ENCODE measurements at regions not wholly inside any gene's neighbourhood (a gene's known extent, or its start where the extent isn't known, plus 50 kb on each side); places are given as distances from the start of the nearest gene placed in this dataset.
"Not testable (repeated sequence)": the region's sequence is repeated elsewhere in the genome, so short reads cannot be mapped to it uniquely, and the experiment has no call there.

- Histone ChIP-seq H3K36me3 (ENCODE audit: insufficient read depth, low read length) (no peaks in the 10 kb centered on the region), H3K4me1 (ENCODE audit: insufficient read depth, low read length) (peaks cover 30% of the 10 kb centered on the region), H3K9ac (ENCODE audit: low read depth, low read length) (no peak overlapping the region), H3K9me3 (ENCODE audit: control insufficient read depth, insufficient read depth, low read length) (peaks cover 6% of the 10 kb centered on the region; the same call in 1 of the 2 replicates)
These were observed 61.5 kb downstream of the RPUSD4 start for GRCh38 chr11:126149759-126150625.

- no peaks in the 10 kb centered on the region for H3K36me3 ChIP-seq (ENCODE audit: insufficient read depth, low read length)
- H3K9ac ChIP-seq (ENCODE audit: low read depth, low read length) = no peak overlapping the region
- peaks cover 30% of the 10 kb centered on the region for H3K4me1 ChIP-seq (ENCODE audit: insufficient read depth, low read length)
- peaks cover 6% of the 10 kb centered on the region; the same call in 1 of the 2 replicates for H3K9me3 ChIP-seq (ENCODE audit: control insufficient read depth, insufficient read depth, low read length)
These were observed 63.1 kb downstream of the RPUSD4 start for GRCh38 chr11:126148317-126148716.

- peaks cover 30% of the 10 kb centered on the region for H3K4me1 ChIP-seq (ENCODE audit: insufficient read depth, low read length)
- peak overlapping the region; percentile 7; the same call in 1 of the 2 replicates for H3K9ac ChIP-seq (ENCODE audit: low read depth, low read length)
- H3K36me3 ChIP-seq (ENCODE audit: insufficient read depth, low read length) = no peaks in the 10 kb centered on the region
- peaks cover 6% of the 10 kb centered on the region; the same call in 1 of the 2 replicates for H3K9me3 ChIP-seq (ENCODE audit: control insufficient read depth, insufficient read depth, low read length)
These were observed 64.0 kb downstream of the RPUSD4 start for GRCh38 chr11:126147208-126148111.

GRCh38 chr11:126146454-126147192 is 64.8 kb downstream of the RPUSD4 start:
- peak overlapping the region; percentile 53 for H3K9ac ChIP-seq (ENCODE audit: low read depth, low read length)
- H3K9me3 ChIP-seq (ENCODE audit: control insufficient read depth, insufficient read depth, low read length) = no peaks in the 10 kb centered on the region
- no peaks in the 10 kb centered on the region for H3K36me3 ChIP-seq (ENCODE audit: insufficient read depth, low read length)
- peaks cover 30% of the 10 kb centered on the region for H3K4me1 ChIP-seq (ENCODE audit: insufficient read depth, low read length)

DNA sequence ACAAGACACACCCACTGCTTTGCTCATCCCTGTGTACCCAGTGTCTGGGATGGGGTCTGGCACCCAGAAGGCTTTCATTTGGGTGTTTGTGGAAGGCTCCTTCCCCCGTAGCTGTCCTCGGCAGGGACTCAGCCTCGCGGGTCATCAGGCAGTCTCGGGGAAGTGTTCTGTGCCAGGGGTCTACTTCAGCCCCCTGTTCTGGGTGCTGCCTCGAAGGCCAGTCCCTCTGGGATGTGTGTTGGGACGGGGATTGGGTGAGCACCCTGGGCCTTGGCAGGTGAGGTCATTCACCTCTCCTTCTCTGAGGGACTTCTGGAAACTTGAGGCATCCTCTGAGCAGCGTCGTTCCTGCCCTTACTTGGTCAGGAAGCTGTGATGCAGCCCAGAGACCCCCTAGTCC is 65.5 kb downstream of the RPUSD4 start:
- Histone ChIP-seq H3K36me3 (ENCODE audit: insufficient read depth, low read length) (no peaks in the 10 kb centered on the region), H3K9me3 (ENCODE audit: control insufficient read depth, insufficient read depth, low read length) (no peaks in the 10 kb centered on the region), H3K9ac (ENCODE audit: low read depth, low read length) (peak overlapping the region; percentile 53), H3K4me1 (ENCODE audit: insufficient read depth, low read length) (peaks cover 30% of the 10 kb centered on the region)

- H3K36me3 ChIP-seq (ENCODE audit: insufficient read depth, low read length); H3K9ac ChIP-seq (ENCODE audit: low read depth, low read length); H3K9me3 ChIP-seq (ENCODE audit: control insufficient read depth, insufficient read depth, low read length): not testable (repeated sequence)
- H3K4me1 ChIP-seq (ENCODE audit: insufficient read depth, low read length) = peaks cover 37% of the 10 kb centered on the region
These were observed 68.0 kb downstream of the RPUSD4 start for GRCh38 chr11:126143491-126143890.

GRCh38 chr11:126140926-126141280 is 70.5 kb downstream of the RPUSD4 start:
- Histone ChIP-seq H3K9ac (ENCODE audit: low read depth, low read length) (no peak overlapping the region), H3K4me1 (ENCODE audit: insufficient read depth, low read length) (peaks cover 19% of the 10 kb centered on the region), H3K9me3 (ENCODE audit: control insufficient read depth, insufficient read depth, low read length) (no peaks in the 10 kb centered on the region), H3K36me3 (ENCODE audit: insufficient read depth, low read length) (no peaks in the 10 kb centered on the region)

- Histone ChIP-seq H3K9me3 (ENCODE audit: control insufficient read depth, insufficient read depth, low read length) (no peaks in the 10 kb centered on the region), H3K4me1 (ENCODE audit: insufficient read depth, low read length) (peaks cover 16% of the 10 kb centered on the region), H3K9ac (ENCODE audit: low read depth, low read length) (no peak overlapping the region), H3K36me3 (ENCODE audit: insufficient read depth, low read length) (no peaks in the 10 kb centered on the region)
These were observed 71.1 kb downstream of the RPUSD4 start for GRCh38 chr11:126140201-126140925.

DNA sequence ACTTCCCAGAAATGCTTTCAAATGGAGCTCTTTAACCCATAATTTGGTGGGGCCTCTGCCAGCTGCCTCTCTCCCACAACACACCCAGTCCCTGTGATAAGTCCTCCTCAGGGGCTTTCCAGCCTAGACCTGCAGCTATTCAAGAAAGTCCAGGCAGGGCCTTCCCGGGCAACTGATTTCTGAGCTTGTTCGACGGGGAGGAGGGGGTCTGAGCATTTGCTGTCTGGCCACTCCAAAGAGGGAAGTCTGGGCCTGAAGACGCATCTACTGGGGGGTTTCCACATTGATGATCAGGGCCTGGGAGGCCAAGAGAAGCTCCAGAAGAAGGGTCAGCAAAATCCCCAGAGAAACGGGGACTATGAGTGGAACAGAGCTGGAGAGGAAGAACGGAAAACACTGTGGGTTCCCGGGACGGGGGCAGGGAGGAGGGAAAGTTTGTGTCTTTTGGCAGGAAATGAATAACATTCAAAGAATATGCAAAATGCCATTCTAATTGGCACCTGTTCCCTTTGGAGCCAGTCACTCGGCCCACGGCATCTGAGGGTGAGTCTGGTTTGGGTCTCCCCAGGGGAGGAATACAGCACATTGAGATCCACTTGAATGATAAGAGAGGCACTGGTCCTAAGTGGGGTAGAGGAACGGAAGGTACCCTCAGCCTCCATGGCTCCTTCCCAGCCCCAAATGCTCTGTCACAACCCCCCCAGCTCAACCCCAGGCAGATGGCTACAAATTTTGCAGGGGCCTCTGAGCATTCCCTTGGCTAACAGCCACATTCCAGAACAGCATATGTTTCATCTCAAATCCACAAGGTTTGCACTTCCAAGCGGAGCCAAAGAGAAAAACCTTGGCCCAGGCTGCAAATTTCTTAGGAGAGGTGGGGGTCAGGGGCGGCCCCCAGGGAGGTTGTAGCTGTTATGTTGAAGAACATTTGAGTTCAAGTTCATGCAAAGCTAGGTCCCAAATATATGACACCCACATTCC is 72.0 kb downstream of the RPUSD4 start:
- Histone ChIP-seq H3K9me3 (ENCODE audit: control insufficient read depth, insufficient read depth, low read length) (no peaks in the 10 kb centered on the region), H3K4me1 (ENCODE audit: insufficient read depth, low read length) (peaks cover 17% of the 10 kb centered on the region), H3K36me3 (ENCODE audit: insufficient read depth, low read length) (no peaks in the 10 kb centered on the region), H3K9ac (ENCODE audit: low read depth, low read length) (no peak overlapping the region)

DNA sequence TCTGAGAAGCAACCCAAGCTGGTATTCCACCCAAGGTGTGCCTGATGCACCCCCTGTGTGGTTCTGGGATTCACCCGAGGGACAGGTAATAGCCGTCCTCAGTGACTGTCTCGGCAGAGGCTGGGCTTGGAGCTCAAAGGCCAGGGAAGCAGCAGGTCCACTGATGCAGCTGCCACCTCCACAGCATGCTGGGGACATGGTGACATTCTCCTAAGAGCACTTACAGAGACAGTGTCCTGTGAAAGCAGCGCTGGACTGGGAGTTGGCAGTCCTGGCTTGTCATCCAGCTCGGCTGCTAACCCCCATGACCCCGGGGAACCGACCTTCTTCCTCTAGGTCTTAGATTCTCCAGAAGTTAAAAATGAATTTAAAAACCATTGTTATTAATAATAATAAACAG is 72.8 kb downstream of the RPUSD4 start:
- H3K36me3 ChIP-seq (ENCODE audit: insufficient read depth, low read length) = no peaks in the 10 kb centered on the region
- no peaks in the 10 kb centered on the region for H3K9me3 ChIP-seq (ENCODE audit: control insufficient read depth, insufficient read depth, low read length)
- peaks cover 19% of the 10 kb centered on the region for H3K4me1 ChIP-seq (ENCODE audit: insufficient read depth, low read length)
- H3K9ac ChIP-seq (ENCODE audit: low read depth, low read length) = no peak overlapping the region

GRCh38 chr11:126137136-126137535 is 74.3 kb downstream of the RPUSD4 start:
- Histone ChIP-seq H3K9me3 (ENCODE audit: control insufficient read depth, insufficient read depth, low read length) (no peaks in the 10 kb centered on the region), H3K9ac (ENCODE audit: low read depth, low read length) (no peak overlapping the region), H3K36me3 (ENCODE audit: insufficient read depth, low read length) (no peaks in the 10 kb centered on the region), H3K4me1 (ENCODE audit: insufficient read depth, low read length) (peaks cover 24% of the 10 kb centered on the region)

- no peak overlapping the region for H3K9ac ChIP-seq (ENCODE audit: low read depth, low read length)
- H3K9me3 ChIP-seq (ENCODE audit: control insufficient read depth, insufficient read depth, low read length) = no peaks in the 10 kb centered on the region
- H3K4me1 ChIP-seq (ENCODE audit: insufficient read depth, low read length) = peaks cover 24% of the 10 kb centered on the region
- H3K36me3 ChIP-seq (ENCODE audit: insufficient read depth, low read length) = no peaks in the 10 kb centered on the region
These were observed 73.8 kb upstream of the CDON start for GRCh38 chr11:126136507-126136906.
